Testis (tissue), 2 donors: ENCODE measurements at regions not wholly inside any gene's neighbourhood (a gene's known extent, or its start where the extent isn't known, plus 50 kb on each side); places are given as distances from the start of the nearest gene placed in this dataset.

ENCODE experiments used
- DNase-seq: peaks from one replicate; pipeline ENCODE4 v3.0.0-alpha.2; 2019
- H3K27ac ChIP-seq, 2 donors: fragments of 200-600 bp; sonication (generic); one replicate each; pipeline ENCODE4 v1.5.1; 2019
- H3K27me3 ChIP-seq: fragments of 200-600 bp; sonication (generic); one replicate; pipeline ENCODE4 v1.5.1; 2019
- H3K36me3 ChIP-seq: fragments of 200-600 bp; sonication (generic); one replicate; pipeline ENCODE4 v1.5.1; 2017; ENCODE audit warnings: low read depth; ENCODE audit errors: missing control alignments
- H3K4me1 ChIP-seq: fragments of 200-600 bp; sonication (generic); one replicate; pipeline ENCODE4 v1.5.1; 2019
- H3K4me3 ChIP-seq, 2 donors: fragments of 200-600 bp; sonication (generic); one replicate each; pipeline ENCODE4 v1.5.1; 2017 to 2019
- H3K9me3 ChIP-seq: fragments of 200-600 bp; sonication (generic); one replicate; pipeline ENCODE4 v1.5.1; 2017
- POLR2A ChIP-seq: fragments of 450-650 bp; IDR thresholded peaks from one replicate; pipeline ENCODE4 v1.6.1; 2017; ENCODE audit warnings: antibody characterized with exemption, mild to moderate bottlenecking, moderate library complexity
- WGBS, 2 donors: methylation state at CpG; one replicate each; pipeline ENCODE4 v1.1.5; 2018; 5-methylcytosine and 5-hydroxymethylcytosine counted together
- intact Hi-C: fragments of 100-400 bp; cut with DNase I; formaldehyde crosslinking; loops from one replicate; pipeline ENCODE4 v1.15.1; 2023; ENCODE audit warnings: low total_unique reads
- TF ChIP-seq, protein P1 (sequence below), 3 experiments: fragments of 450-650 bp in 2 of 3; fragments of 200-600 bp in 1 of 3; sonication (generic) in 1 of 3; IDR thresholded peaks; one replicate each; pipeline ENCODE4 v1.5.1; 2016 to 2019; ENCODE audit warnings: antibody characterized with exemption in 3 of 3, mild to moderate bottlenecking in 2 of 3, moderate library complexity in 1 of 3

DNA sequence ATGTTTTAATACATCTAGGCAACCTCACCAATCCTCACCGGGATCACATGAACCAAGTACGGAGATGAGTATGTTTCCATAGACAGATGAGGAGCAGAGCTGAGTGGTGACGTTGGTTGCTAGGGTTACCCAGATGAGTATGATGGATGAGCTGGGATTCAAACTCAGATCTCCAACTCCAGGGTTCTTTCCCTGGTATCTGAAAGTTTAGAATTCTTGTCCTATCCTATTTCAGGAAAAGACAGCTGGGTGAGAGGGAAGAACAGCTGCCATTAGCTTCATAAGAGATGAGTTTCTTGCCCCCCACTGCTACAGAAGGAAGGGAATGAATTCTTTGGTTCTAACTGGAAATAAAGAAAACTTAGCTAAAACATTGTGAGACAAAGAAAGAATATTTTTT, 728.9 kb upstream of the TBX3 start:
- Histone ChIP-seq H3K27ac (no peak overlapping the region), H3K9me3 (no peaks in the 10 kb centered on the region), H3K27me3 (no peaks in the 10 kb centered on the region), H3K36me3 (no peaks in the 10 kb centered on the region), H3K4me3 (no peak overlapping the region), H3K4me1 (no peaks in the 10 kb centered on the region)
- intact Hi-C loops = no loop called here
- no peak for DNase-seq
- 88 to 91% methylated on average over 3 of the region's 3 CpGs for WGBS, 2 donors
- TF ChIP-seq POLR2A = no peak
- TF ChIP-seq, protein P1, sequence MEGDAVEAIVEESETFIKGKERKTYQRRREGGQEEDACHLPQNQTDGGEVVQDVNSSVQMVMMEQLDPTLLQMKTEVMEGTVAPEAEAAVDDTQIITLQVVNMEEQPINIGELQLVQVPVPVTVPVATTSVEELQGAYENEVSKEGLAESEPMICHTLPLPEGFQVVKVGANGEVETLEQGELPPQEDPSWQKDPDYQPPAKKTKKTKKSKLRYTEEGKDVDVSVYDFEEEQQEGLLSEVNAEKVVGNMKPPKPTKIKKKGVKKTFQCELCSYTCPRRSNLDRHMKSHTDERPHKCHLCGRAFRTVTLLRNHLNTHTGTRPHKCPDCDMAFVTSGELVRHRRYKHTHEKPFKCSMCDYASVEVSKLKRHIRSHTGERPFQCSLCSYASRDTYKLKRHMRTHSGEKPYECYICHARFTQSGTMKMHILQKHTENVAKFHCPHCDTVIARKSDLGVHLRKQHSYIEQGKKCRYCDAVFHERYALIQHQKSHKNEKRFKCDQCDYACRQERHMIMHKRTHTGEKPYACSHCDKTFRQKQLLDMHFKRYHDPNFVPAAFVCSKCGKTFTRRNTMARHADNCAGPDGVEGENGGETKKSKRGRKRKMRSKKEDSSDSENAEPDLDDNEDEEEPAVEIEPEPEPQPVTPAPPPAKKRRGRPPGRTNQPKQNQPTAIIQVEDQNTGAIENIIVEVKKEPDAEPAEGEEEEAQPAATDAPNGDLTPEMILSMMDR (IDR thresholded peaks at IDR 0.05) = no peak

DNA sequence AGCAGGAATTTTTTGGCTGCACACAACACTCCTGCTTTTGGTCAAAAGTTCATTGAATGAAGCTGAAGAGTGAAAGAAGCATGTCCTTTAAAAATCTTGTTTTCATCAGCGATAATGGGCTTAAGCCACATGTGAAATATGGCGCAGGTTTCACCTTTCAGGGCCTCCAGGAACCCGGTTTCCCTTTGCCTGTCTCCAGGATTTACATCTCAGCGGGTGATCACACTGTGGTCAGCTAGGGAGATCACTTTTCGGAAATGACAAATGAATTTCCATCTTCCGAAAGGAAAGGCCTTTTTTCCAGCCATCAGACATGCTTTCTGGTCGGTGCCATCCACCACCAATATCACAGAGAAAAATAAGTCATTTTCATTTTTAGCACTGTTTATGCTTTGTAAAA, 727.1 kb upstream of the TBX3 start:
- no peaks in the 10 kb centered on the region for H3K4me1 ChIP-seq
- H3K9me3 ChIP-seq = no peaks in the 10 kb centered on the region
- H3K27ac ChIP-seq = no peak overlapping the region
- no peaks in the 10 kb centered on the region for H3K27me3 ChIP-seq
- H3K36me3 ChIP-seq = no peaks in the 10 kb centered on the region
- TF ChIP-seq POLR2A = no peak
- TF ChIP-seq, protein P1 (IDR thresholded peaks at IDR 0.05) = no peak
- 81 to 83% methylated on average over 7 of the region's 7 CpGs for WGBS, 2 donors
- no peak overlapping the region for H3K4me3 ChIP-seq
- intact Hi-C loops = no loop called here
- no peak for DNase-seq

DNA sequence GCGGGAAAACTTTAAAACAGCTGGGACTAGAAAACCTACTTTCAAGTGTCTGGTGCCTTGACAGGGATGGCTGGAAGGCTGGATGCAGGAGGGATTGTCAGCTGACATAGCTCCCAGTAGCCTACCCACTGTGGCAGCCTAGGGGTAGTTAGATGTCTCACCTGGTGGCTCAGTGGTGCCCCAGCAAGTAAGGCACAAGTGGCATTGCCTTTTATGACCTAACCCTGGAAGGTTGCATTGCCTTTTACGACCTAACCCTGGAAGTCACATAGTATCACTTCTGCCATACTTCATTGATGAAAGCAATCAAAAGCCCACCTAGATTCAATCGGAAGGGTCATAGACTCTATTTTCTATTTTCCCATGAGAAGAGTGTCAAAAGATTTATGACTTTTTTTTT, 724.7 kb upstream of the TBX3 start:
- 93 to 97% methylated on average over 3 of the region's 3 CpGs for WGBS, 2 donors
- Histone ChIP-seq H3K4me1 (no peaks in the 10 kb centered on the region), H3K36me3 (no peaks in the 10 kb centered on the region), H3K27ac (no peak overlapping the region), H3K4me3 (no peak overlapping the region), H3K27me3 (no peaks in the 10 kb centered on the region), H3K9me3 (no peaks in the 10 kb centered on the region)
- no peak for DNase-seq
- TF ChIP-seq, protein P1 (IDR thresholded peaks at IDR 0.05) = no peak
- TF ChIP-seq POLR2A = no peak
- intact Hi-C loops = no loop called here

DNA sequence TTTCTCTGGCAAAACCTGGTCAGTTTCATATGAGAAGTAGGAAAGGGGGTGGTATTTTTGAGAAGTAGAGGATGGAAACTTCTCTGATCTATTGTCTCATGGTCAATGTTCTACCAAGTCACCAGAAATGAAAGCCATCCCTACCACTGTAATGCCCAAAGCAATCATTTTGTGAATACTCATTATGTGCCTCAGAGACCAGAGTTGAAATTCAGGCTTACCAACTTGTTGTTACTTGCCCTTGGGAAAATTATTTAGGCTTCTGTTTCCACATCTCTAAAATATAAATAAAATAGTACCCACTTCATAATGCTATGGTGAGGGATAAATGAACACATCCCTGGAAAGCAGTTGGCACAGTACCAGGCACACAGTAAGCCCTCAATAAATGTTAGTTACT, 723.7 kb upstream of the TBX3 start:
- no peaks in the 10 kb centered on the region for H3K4me1 ChIP-seq
- no peak for DNase-seq
- no peak for TF ChIP-seq POLR2A
- TF ChIP-seq, protein P1 (IDR thresholded peaks at IDR 0.05) = no peak

DNA sequence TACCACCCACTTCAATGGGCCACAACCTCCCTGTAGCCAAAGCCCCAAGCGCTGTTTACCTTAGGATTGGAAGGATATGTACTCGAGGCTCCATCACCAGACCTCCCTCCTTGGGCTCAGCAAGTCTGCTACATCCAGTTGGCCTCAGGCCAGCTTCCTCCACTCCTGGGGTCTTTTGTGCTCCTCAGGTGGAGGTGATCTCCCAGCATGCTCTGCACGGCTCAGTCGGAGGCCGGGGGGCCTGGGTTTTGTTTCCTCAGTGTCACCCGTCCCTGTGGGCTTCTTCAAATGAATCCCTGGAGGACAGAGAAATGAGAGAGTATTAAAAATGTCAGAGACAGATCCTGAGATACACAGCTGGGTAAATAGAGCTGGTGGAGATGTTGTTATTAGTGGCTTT, 723.1 kb upstream of the TBX3 start:
- TF ChIP-seq, protein P1 (IDR thresholded peaks at IDR 0.05) = no peak
- no peak for TF ChIP-seq POLR2A
- intact Hi-C loops = no loop called here
- 87 to 93% methylated on average over 5 to 6 of the region's 6 CpGs for WGBS, 2 donors

More for the DNA sequence above, 723.7 kb upstream of the TBX3 start:
- Histone ChIP-seq H3K27ac (no peak overlapping the region), H3K4me3 (no peak overlapping the region), H3K27me3 (no peaks in the 10 kb centered on the region), H3K9me3 (no peaks in the 10 kb centered on the region), H3K36me3 (no peaks in the 10 kb centered on the region)
- intact Hi-C loops = no loop called here

More for the DNA sequence above, 723.1 kb upstream of the TBX3 start:
- H3K9me3 ChIP-seq = no peaks in the 10 kb centered on the region
- H3K4me3 ChIP-seq = no peak overlapping the region
- H3K36me3 ChIP-seq = no peaks in the 10 kb centered on the region
- no peaks in the 10 kb centered on the region for H3K4me1 ChIP-seq
- H3K27me3 ChIP-seq = no peaks in the 10 kb centered on the region
- DNase-seq = no peak
- no peak overlapping the region for H3K27ac ChIP-seq
